ENCODE measurements at regions not wholly inside any gene's neighbourhood (a gene's known extent, or its start where the extent isn't known, plus 50 kb on each side); places are given as distances from the start of the nearest gene placed in this dataset.

- no peak for TF ChIP-seq CTCF (IDR thresholded peaks at IDR 0.05)
- TF ChIP-seq POLR2A (IDR thresholded peaks at IDR 0.05): no peak
These were observed 66.2 kb upstream of the RALGAPA2 start for GRCh38 chr20:20778676-20779075.

All from breast epithelium (tissue), 3 donors.